ENCODE measurements at regions not wholly inside any gene's neighbourhood (a gene's known extent, or its start where the extent isn't known, plus 50 kb on each side); places are given as distances from the start of the nearest gene placed in this dataset.

GRCh38 chr1:30618335-30618747 lies 105.0 kb downstream of the MATN1 start:
- 48 to 55% (median 52%) methylated on average over 4 to 6 of the region's 6 CpGs for WGBS, 5 donors
- intact Hi-C loops (cut with DNase I; ENCODE audit: low total_unique reads), result no loop called here
- H3K9me3 ChIP-seq, result peaks cover 0 to 15% (median 11%) of the 10 kb centered on the region in 8 donors
- peaks cover 0 to 51% (median 3%) of the 10 kb centered on the region in 7 donors for H3K27me3 ChIP-seq (replicated peaks in 1 of 7)
- H3K4me3 ChIP-seq, result no peak overlapping the region
- H3K36me3 ChIP-seq, result no peaks in the 10 kb centered on the region
- no peaks in the 10 kb centered on the region for H3K4me1 ChIP-seq
- TF ChIP-seq POLR2A (IDR thresholded peaks at IDR 0.05), result no peak
- no peak for TF ChIP-seq CTCF (IDR thresholded peaks at IDR 0.05 in 8 of 11, conservative IDR thresholded peaks at IDR 0.05 in 3 of 11)
- no peak for TF ChIP-seq POLR2AphosphoS5 (IDR thresholded peaks at IDR 0.05)
- H3K27ac ChIP-seq, result no peak overlapping the region
- DNase-seq, result no peak

- Histone ChIP-seq H3K27ac (no peak overlapping the region), H3K9me3 (no peaks in the 10 kb centered on the region), H3K4me1 (no peaks in the 10 kb centered on the region), H3K4me3 (no peak overlapping the region), H3K36me3 (no peaks in the 10 kb centered on the region), H3K27me3 (replicated peaks in 1 of 7) (peaks cover 0 to 48% (median 4%) of the 10 kb centered on the region in 7 donors)
- WGBS, 5 donors, result 81 to 89% (median 83%) methylated on average over 7 of the region's 7 CpGs
- DNase-seq, result no peak
- intact Hi-C loops (cut with DNase I; ENCODE audit: low total_unique reads), result no loop called here
- no peak for TF ChIP-seq CTCF (IDR thresholded peaks at IDR 0.05 in 8 of 11, conservative IDR thresholded peaks at IDR 0.05 in 3 of 11)
- no peak for TF ChIP-seq POLR2A (IDR thresholded peaks at IDR 0.05)
- TF ChIP-seq POLR2AphosphoS5 (IDR thresholded peaks at IDR 0.05), result no peak
These were observed 106.6 kb downstream of the MATN1 start for GRCh38 chr1:30616759-30617158.

GRCh38 chr1:30615816-30616590 lies 107.4 kb downstream of the MATN1 start:
- intact Hi-C loops (cut with DNase I; ENCODE audit: low total_unique reads), result no loop called here
- Histone ChIP-seq H3K27me3 (replicated peaks in 1 of 7) (peaks cover 0 to 43% (median 4%) of the 10 kb centered on the region in 7 donors), H3K4me3 (no peak overlapping the region), H3K36me3 (no peaks in the 10 kb centered on the region), H3K27ac (no peak overlapping the region), H3K9me3 (no peaks in the 10 kb centered on the region), H3K4me1 (no peaks in the 10 kb centered on the region)
- no peak for DNase-seq
- 87 to 95% (median 92%) methylated on average over 8 of the region's 8 CpGs for WGBS, 5 donors
- TF ChIP-seq POLR2AphosphoS5 (IDR thresholded peaks at IDR 0.05) (no peak), CTCF (IDR thresholded peaks at IDR 0.05 in 8 of 11, conservative IDR thresholded peaks at IDR 0.05 in 3 of 11) (no peak)

GRCh38 chr1:30615076-30615795 lies 108.1 kb downstream of the MATN1 start:
- no peaks in the 10 kb centered on the region for H3K4me1 ChIP-seq
- 80 to 86% (median 83%) methylated on average over 3 of the region's 3 CpGs for WGBS, 5 donors
- TF ChIP-seq POLR2AphosphoS5 (IDR thresholded peaks at IDR 0.05) (no peak), POLR2A (IDR thresholded peaks at IDR 0.05) (no peak), CTCF (IDR thresholded peaks at IDR 0.05 in 8 of 11, conservative IDR thresholded peaks at IDR 0.05 in 3 of 11) (no peak)

More at GRCh38 chr1:30615076-30615795, 108.1 kb downstream of the MATN1 start:
- Histone ChIP-seq H3K4me3 (no peak overlapping the region), H3K27me3 (replicated peaks in 1 of 7) (peaks cover 0 to 36% (median 4%) of the 10 kb centered on the region in 7 donors), H3K9me3 (no peaks in the 10 kb centered on the region), H3K27ac (no peak overlapping the region), H3K36me3 (no peaks in the 10 kb centered on the region)
- no peak for DNase-seq
- intact Hi-C loops (cut with DNase I; ENCODE audit: low total_unique reads), result no loop called here

Data from spleen (tissue), 11 donors.